Endometrial microvascular endothelial cells (primary cell): ENCODE measurements at regions not wholly inside any gene's neighbourhood (a gene's known extent, or its start where the extent isn't known, plus 50 kb on each side); places are given as distances from the start of the nearest gene placed in this dataset.
"Not testable (repeated sequence)": the region's sequence is repeated elsewhere in the genome, so short reads cannot be mapped to it uniquely, and the experiment has no call there.

Experiments
- in situ Hi-C: cut with HindIII; loops from 2 replicates; pipeline ENCODE4 v1.10.0; 2017; ENCODE audit warnings: low sequenced_read_pairs, low pct_unique_long_range_greater_than_20kb; ENCODE audit errors: inconsistent ontology term

DNA sequence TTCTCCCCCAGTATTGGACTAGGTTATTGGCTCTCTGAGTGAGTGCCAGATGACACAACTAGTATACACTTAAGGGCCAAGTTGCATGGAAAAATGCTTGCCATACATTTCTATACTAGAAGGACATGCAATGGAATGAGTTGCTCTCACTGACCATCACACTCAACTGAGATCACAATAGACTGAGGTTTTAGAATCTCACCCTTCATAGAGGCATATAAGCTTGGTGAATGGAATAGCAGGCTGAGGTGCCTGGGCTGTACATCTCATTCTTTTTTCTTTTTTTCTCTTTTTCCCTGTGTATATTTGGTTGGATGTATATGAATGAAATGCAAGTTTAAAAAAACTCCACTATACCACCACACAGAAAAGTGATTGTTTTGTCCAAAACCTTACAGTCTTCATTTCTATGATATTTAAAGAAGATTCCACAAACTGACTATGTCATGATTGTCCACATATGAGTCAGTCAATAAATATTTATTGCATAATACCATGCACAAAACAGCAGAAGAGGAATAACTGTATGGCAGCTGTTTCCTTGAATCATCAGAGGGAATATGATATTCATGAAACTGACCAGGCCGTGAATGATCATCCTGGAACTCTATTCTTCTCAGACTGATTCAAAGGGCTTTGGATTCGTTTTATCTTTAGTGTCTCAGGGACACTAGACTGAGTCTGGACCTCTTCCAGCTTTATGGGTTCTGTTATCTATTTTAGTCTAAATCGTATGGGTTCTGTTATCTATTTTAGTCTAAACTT is 122.6 kb upstream of the STK17B start:
- in situ Hi-C loops: no loop called here

DNA sequence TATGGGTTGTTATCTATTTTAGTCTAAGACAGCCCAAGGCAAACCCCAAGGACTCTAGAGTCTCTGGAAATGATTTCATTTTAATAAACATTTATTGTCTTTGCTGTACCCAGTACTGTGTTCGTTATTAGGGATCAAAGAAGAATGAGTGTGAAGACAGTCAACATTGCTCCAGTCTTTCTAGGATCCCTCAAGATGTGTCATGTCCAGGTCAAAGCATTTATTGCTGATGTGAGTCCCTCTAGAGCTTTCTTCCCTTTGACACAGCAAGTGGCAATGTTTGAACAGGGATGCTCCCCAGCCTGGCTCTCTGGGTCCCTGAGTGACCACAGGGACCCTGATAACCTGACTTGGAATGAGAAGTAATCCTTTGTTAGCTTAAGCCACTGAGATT is 123.1 kb upstream of the STK17B start:
- in situ Hi-C loops: no loop called here

DNA sequence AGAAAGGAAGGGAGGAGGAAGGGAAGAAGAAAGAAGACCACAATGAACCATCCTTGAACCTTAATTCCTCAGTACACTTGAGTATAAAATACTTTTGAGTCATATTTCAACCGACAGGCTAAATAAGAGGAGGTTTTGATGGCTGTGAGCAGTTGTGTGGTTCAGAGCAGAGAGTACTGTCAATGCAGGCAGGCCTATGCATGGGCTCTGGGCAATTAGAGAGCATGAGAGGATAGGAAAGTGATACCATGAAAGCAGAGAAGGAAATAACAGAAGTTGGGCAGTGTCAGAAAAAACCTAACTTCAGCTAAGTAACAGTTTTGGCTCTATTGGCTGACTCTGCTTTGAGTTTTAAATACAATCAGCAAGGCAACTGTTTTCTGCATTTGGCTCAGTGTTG is 123.6 kb upstream of the STK17B start:
- in situ Hi-C loops: no loop called here

DNA sequence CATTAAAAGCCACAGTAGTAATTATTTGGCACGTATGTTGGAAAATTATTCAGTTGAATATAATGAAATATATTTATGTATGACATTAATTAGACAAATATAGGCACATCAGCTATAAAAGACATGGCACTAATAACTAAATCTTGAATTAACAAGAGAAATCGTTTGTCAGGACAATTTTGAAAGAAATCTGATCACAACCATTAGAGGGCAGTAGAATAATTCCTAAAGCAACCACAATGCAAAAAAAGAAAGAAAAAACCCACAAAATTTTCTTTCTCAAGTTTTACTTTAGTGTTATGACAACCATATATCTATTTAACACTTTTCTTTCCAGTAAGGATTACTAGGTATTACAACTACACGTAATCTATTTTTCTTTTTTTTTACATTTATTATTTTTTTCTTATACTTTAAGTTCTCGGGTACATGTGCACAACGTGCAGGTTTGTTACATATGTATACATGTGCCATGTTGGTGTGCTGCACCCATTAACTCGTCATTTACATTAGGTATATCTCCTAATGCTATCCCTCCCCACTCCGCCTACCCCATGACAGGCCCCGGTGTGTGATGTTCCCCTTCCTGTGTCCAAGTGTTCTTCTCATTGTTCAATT is 126.8 kb upstream of the STK17B start:
- in situ Hi-C loops: not testable (repeated sequence)

- in situ Hi-C loops: no loop called here
These were observed 136.5 kb upstream of the STK17B start for GRCh38 chr2:196307775-196308305.

- in situ Hi-C loops: no loop called here
These were observed 138.3 kb upstream of the STK17B start for GRCh38 chr2:196309691-196310090.

- in situ Hi-C loops: no loop called here
These were observed 142.8 kb upstream of the STK17B start for GRCh38 chr2:196314157-196314556.

DNA sequence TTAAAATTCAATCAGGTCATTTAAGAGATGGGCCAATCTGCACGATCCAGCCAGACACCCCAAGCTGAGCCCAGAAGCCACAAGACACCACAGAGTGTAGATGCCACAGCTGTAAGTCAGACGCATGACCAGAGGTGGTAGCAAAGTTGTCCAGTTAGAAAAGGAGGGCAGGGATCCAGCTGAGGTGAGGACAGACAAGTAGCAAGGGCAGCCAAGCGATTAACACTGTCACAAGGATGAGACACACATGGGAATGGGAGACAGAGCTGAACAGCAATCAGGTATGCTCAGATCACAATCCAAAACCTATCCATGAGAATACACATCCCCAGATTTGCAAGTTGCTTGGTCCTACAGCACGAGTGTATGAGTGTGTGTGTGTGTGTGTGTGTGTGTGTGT is 143.4 kb upstream of the STK17B start:
- in situ Hi-C loops: no loop called here

DNA sequence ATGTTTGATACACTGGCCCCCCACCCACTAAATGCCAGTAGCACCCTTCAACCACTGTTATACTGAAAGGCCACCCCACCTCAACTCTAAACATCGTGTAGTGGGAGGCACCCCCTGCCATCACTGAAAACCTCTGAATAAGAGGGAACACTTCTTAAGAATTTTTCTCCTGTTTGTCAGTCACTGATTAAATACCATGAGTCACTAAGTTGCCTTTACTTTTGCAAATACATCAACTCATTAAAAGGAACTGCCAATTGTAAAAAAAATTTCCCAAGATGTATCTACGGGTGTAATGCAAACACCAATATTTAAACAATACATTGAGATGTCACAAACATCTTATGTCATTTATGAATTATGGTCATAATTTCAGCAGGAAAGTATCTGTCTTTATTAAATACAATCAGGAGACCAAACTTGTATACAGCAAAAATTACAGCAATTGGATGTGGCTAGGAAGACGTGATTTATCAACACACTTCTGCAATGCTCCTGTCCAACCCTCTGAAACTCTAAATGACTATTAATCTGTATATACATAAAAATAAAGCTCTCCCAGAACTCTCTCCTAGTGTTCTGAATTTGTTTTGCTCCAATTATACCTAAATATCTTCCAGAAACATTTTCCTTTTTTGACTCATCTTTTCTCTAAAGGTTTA is 144.1 kb upstream of the STK17B start:
- in situ Hi-C loops: no loop called here

DNA sequence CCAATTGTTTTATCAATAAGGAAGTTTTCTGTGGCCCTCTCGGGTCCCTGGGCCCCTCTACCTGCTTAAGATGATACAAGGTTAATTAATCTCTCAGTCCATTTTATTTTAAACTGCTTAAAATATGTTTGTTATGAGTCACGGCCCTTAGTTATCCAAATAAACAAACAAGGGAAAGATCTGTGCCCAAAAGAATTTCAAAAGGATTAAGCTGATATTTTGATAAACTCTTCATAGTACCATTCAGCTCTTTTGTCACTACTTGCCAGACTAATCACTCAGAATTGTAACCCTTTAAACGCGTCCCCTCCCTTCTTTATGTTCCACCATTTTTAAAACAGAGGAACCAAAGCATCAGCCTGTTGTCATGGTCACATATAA is 144.7 kb upstream of the STK17B start:
- in situ Hi-C loops: no loop called here

GRCh38 chr2:196318517-196319377 is 147.4 kb upstream of the STK17B start:
- in situ Hi-C loops: no loop called here

GRCh38 chr2:196322973-196323810 is 151.8 kb upstream of the STK17B start:
- in situ Hi-C loops: no loop called here

- in situ Hi-C loops: no loop called here
These were observed 152.8 kb upstream of the STK17B start for GRCh38 chr2:196324211-196324610.

DNA sequence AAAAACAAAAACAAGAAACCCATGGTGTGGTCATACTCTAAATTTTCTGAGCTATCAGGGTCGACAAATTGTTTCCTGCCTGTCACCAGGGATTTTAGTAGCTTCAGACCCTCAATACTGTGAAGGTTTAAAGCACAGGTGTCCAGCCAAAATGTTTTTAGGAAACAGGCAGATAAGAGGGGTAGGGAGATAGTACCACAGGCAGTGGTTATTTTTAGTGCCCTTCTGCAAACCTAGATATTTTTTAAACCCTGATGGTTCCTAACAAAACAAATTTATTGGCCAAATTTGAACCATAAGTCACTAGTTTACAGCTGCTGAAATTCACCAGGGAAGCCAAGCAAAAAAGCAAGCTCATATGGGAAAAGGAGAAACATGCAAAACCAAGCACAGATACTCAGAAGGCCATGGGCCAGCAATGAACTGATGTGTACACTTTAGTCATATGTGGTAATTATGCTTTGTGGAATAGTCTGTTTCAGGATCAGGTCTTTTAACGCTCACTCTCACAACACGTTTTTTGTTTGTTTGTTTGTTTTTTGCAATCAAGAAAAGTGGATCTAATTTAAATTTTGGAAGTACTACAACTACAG is 156.8 kb upstream of the STK17B start:
- in situ Hi-C loops: no loop called here

GRCh38 chr2:196329959-196330358 is 158.6 kb upstream of the STK17B start:
- in situ Hi-C loops: no loop called here

DNA sequence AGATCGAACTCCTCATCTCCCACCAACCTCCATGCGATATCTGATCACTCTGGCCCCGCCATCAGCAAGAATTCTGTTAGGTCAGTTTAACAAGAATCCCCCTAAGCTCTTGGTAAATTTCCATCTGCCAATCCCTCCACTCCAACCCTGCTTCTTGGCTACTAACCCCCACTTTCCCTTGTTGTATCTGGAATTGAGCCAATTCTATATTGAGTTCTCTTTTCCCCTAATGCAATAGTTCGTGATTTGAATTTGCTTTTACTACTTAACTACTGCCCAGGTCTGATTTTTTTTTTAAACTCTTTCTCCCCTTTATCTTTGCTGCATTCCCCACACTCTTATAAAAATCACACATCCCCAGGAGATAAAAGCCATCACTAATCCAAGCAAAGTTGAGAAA is 159.3 kb upstream of the STK17B start:
- in situ Hi-C loops: no loop called here

GRCh38 chr2:196331143-196331542 is 159.8 kb upstream of the STK17B start:
- in situ Hi-C loops: no loop called here

DNA sequence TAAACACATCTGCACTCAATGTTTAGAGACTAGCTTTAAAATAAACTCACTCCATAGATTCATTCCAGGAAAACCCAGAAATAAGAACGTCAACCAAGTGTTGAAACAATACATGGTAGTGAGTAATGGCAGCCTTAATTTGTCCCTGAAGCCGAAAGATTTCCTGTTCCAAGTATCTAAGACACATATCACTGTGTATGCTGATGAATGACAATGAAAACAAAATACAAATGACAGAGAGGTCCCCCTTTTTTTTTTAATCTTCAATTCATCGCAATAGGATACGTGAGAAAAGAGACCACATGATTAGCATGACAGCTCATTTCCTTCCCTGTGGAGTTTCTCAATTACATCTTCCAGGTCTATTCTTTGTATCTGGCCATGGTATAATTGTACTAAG is 160.5 kb upstream of the STK17B start:
- in situ Hi-C loops: no loop called here
